BJ (cell line): ENCODE measurements at regions not wholly inside any gene's neighbourhood (a gene's known extent, or its start where the extent isn't known, plus 50 kb on each side); places are given as distances from the start of the nearest gene placed in this dataset.

ENCODE experiments used
- CTCF ChIA-PET: fragments of 350-600 bp; formaldehyde crosslinking; extraction: SDS; loops from one replicate; lab custom pipeline; 2021; ENCODE audit warnings: antibody characterized with exemption, inconsistent platforms; lab: Yijun Ruan, JAX
- POLR2A ChIA-PET: fragments of 300-600 bp; sonication (Branson Sonifier 250); formaldehyde crosslinking; extraction: SDS; loops from one replicate; lab custom pipeline; 2021; ENCODE audit warnings: antibody characterized with exemption; lab: Charles Lee
- DNase-seq: peaks from one replicate; pipeline ENCODE4 v3.0.0-alpha.2; 2011; ENCODE audit warnings: low read depth
- H3K27me3 ChIP-seq: 2 replicates; pipeline ENCODE4 v1.6.0; 2011; ENCODE audit warnings: low read length; ENCODE audit not compliant: control insufficient read depth, insufficient read depth
- H3K36me3 ChIP-seq: 2 replicates; pipeline ENCODE4 v1.5.1; 2011; ENCODE audit warnings: low read length; ENCODE audit not compliant: control insufficient read depth, insufficient read depth
- H3K4me3 ChIP-seq: 2 replicates; pipeline ENCODE4 v1.5.1; 2011; ENCODE audit warnings: low read depth, mild to moderate bottlenecking, control low read depth, low read length
- TF ChIP-seq, protein P1 (sequence below): IDR thresholded peaks from 2 replicates; pipeline ENCODE4 v1.5.1; 2011; ENCODE audit warnings: low read depth, mild to moderate bottlenecking, control low read depth, inconsistent platforms, low read length, moderate library complexity; ENCODE audit not compliant: insufficient read depth

DNA sequence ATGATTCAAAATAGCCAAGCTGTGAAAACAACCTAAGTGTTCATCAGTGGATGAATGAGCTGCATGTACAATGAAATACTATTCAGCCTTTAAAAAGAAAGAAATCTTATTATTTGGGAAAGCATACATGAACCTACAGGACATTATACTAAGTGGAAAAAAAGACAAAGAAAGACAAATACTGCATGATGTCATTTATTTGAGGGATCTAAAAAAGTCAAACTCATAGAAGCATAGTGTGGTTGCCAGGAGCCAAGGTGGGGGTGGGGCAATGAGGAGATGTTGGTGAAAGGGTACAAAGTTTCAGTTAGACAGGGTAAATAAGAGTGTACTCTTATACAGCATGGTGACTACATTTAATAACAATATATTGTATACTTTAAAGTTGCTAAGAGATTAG, 261.5 kb downstream of the PARP8 start:
- Histone ChIP-seq H3K4me3 (no peak overlapping the region), H3K36me3 (no peaks in the 10 kb centered on the region), H3K27me3 (no peaks in the 10 kb centered on the region)
- no peak for DNase-seq
- CTCF ChIA-PET = interaction anchor here (1.0 kb wide), 1 partner anchor 30 kb away, joined by 4 read pairs; no protein-coding TSS in a partner anchor
- POLR2A ChIA-PET = no interaction called here
- TF ChIP-seq, protein P1, sequence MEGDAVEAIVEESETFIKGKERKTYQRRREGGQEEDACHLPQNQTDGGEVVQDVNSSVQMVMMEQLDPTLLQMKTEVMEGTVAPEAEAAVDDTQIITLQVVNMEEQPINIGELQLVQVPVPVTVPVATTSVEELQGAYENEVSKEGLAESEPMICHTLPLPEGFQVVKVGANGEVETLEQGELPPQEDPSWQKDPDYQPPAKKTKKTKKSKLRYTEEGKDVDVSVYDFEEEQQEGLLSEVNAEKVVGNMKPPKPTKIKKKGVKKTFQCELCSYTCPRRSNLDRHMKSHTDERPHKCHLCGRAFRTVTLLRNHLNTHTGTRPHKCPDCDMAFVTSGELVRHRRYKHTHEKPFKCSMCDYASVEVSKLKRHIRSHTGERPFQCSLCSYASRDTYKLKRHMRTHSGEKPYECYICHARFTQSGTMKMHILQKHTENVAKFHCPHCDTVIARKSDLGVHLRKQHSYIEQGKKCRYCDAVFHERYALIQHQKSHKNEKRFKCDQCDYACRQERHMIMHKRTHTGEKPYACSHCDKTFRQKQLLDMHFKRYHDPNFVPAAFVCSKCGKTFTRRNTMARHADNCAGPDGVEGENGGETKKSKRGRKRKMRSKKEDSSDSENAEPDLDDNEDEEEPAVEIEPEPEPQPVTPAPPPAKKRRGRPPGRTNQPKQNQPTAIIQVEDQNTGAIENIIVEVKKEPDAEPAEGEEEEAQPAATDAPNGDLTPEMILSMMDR = no peak

DNA sequence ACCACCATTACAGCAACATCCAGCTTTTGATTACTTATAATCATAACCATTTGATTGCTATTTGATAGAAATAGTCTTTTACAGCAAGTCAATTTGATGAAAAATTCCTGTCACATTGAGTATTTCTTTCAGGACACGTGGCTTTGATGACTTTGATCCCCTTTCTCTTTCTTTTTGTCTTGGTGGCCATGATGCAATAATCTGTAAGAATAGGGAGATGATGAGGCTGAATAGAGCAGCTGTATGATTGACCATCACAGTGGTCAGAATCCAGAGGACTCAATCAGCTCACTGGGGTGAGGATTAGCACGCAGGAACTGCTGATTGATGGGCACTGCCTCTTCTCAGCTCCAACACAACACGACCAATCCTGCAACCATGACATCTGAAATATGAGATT, 262.7 kb downstream of the PARP8 start:
- ChIA-PET POLR2A (no interaction called here), CTCF (no interaction called here)
- no peak for DNase-seq
- H3K27me3 ChIP-seq = no peaks in the 10 kb centered on the region
- no peaks in the 10 kb centered on the region for H3K36me3 ChIP-seq
- H3K4me3 ChIP-seq = no peak overlapping the region
- TF ChIP-seq, protein P1 = no peak

DNA sequence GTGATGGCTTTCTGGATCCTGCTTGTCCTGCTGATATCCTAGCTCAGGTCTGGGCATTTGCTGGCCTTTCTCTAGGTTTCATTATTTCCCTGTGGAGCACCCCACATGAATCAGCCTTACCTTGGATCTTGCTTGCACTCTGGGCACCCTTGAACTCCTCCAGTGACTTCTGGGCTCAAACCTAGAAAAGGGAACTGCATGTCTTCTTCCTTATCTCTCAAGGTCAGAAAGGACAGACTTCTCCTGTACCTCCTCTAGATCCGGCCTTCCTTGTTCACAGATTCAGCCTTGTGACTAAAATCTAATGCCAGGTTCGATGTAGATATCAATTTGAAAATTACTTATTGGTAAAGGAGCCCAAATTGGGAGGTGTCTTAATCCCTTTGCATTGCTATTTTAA, 267.9 kb downstream of the PARP8 start:
- DNase-seq = no peak
- CTCF ChIA-PET = no interaction called here
- no peak overlapping the region for H3K4me3 ChIP-seq

DNA sequence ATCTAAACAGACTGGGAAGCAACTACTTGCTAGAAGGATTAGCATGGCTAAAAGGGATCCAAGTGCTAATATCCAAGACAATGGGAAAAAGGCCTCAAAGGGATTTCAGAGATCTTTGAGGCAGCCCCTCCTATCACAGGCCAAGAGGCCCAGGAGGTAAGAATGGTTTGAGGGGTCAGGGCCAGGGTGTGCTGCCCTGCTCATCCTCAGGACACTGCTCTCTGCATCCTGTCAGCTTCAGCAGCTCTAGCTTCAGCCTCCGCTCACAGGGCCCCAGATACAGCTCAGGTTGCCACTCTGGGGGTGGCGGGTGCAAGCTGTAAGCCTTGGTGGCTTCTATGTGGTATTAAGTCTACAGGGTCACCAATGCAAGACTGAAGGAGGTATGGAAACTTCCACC, 278.7 kb downstream of the PARP8 start:
- H3K4me3 ChIP-seq = no peak overlapping the region
- TF ChIP-seq, protein P1 = no peak
- H3K36me3 ChIP-seq = no peaks in the 10 kb centered on the region
- CTCF ChIA-PET = interaction anchor here (1.4 kb wide), 1 partner anchor 18 kb away, joined by 5 read pairs; no protein-coding TSS in a partner anchor
- H3K27me3 ChIP-seq = no peaks in the 10 kb centered on the region
- POLR2A ChIA-PET = no interaction called here
- no peak for DNase-seq

More for the DNA sequence above, 267.9 kb downstream of the PARP8 start:
- Histone ChIP-seq H3K27me3 (no peaks in the 10 kb centered on the region), H3K36me3 (no peaks in the 10 kb centered on the region)
- TF ChIP-seq, protein P1 = no peak
- POLR2A ChIA-PET = no interaction called here

DNA sequence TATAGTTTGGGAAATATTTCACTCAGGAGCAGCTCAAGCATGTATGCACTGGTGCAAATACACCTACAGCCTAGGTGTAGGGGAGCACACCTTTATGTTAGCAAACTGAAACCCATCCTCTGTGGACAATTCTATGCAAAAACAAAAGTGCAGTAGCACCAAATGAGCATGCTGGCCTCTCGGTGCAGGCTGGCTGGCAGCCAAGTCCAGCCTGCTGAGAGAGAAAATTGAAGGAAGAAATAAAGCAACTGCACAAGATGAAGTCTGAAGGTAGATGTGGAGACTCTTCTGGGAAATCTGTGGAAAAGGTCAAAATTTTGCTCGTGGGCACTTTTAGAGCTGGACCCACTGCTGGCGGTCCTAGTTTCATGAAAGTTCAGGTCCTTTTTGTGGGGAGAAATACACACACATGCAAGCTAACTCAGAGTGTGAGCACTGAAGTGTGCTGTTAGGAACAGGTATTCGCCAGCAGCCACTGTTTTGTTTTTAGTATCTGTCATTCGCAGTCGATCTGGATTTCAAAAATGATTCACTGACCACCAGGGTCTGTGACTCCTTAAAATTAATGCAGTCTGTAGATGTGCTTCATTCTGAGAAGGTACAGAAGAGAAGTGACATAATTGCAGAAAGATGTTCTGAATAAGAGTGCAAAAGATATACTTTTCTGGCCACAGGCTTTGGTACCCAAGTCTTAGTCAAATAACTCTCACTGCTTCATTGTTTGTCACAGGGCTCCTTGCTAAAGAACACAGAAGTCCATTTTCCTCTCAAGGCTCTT, 281.7 kb downstream of the PARP8 start:
- CTCF ChIA-PET = interaction anchor here (1.7 kb wide), 1 partner anchor 10 kb away, joined by 5 read pairs; no protein-coding TSS in a partner anchor
- TF ChIP-seq, protein P1 = no peak
- Histone ChIP-seq H3K36me3 (no peaks in the 10 kb centered on the region), H3K4me3 (no peak overlapping the region), H3K27me3 (no peaks in the 10 kb centered on the region)
- POLR2A ChIA-PET = no interaction called here
- DNase-seq = no peak
